NCI-H1930 (cell line): ENCODE measurements at regions not wholly inside any gene's neighbourhood (a gene's known extent, or its start where the extent isn't known, plus 50 kb on each side); places are given as distances from the start of the nearest gene placed in this dataset.

Source experiments
- DNase-seq, 2 experiments: peaks; one replicate each; lab custom pipeline; 2025; lab: John Stamatoyannopoulos, UW

GRCh38 chr20:63116412-63117106 lies 99.4 kb downstream of the YTHDF1 start:
- no peak for DNase-seq

GRCh38 chr20:63115651-63116411 lies 100.1 kb downstream of the YTHDF1 start:
- DNase-seq, result no peak

GRCh38 chr20:63114693-63115311 lies 101.1 kb downstream of the YTHDF1 start:
- no peak for DNase-seq

- no peak for DNase-seq
Observed at GRCh38 chr20:63114006-63114692, 101.8 kb downstream of the YTHDF1 start.

GRCh38 chr20:63112491-63113219 lies 103.3 kb downstream of the YTHDF1 start:
- DNase-seq, result no peak

- no peak for DNase-seq
Observed at GRCh38 chr20:63108247-63108646, 101.5 kb upstream of the BHLHE23 start.

GRCh38 chr20:63107449-63108200 lies 100.9 kb upstream of the BHLHE23 start:
- DNase-seq, result no peak

GRCh38 chr20:63106765-63107448 lies 100.1 kb upstream of the BHLHE23 start:
- no peak for DNase-seq

- no peak for DNase-seq
Observed at GRCh38 chr20:63106108-63106764, 99.5 kb upstream of the BHLHE23 start.

GRCh38 chr20:63105211-63106107 lies 98.7 kb upstream of the BHLHE23 start:
- DNase-seq, result no peak

GRCh38 chr20:63104312-63105181 lies 97.8 kb upstream of the BHLHE23 start:
- no peak for DNase-seq

GRCh38 chr20:63103402-63104311 lies 96.9 kb upstream of the BHLHE23 start:
- DNase-seq, result no peak

- DNase-seq, result no peak
Observed at GRCh38 chr20:63102721-63103375, 96.1 kb upstream of the BHLHE23 start.

- DNase-seq, result peak in 1 of 2 experiments; percentile 41
Observed at GRCh38 chr20:63101781-63102720, 95.3 kb upstream of the BHLHE23 start.
